ENCODE measurements at regions not wholly inside any gene's neighbourhood (a gene's known extent, or its start where the extent isn't known, plus 50 kb on each side); places are given as distances from the start of the nearest gene placed in this dataset.

- TF ChIP-seq, protein P1, sequence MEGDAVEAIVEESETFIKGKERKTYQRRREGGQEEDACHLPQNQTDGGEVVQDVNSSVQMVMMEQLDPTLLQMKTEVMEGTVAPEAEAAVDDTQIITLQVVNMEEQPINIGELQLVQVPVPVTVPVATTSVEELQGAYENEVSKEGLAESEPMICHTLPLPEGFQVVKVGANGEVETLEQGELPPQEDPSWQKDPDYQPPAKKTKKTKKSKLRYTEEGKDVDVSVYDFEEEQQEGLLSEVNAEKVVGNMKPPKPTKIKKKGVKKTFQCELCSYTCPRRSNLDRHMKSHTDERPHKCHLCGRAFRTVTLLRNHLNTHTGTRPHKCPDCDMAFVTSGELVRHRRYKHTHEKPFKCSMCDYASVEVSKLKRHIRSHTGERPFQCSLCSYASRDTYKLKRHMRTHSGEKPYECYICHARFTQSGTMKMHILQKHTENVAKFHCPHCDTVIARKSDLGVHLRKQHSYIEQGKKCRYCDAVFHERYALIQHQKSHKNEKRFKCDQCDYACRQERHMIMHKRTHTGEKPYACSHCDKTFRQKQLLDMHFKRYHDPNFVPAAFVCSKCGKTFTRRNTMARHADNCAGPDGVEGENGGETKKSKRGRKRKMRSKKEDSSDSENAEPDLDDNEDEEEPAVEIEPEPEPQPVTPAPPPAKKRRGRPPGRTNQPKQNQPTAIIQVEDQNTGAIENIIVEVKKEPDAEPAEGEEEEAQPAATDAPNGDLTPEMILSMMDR (IDR thresholded peaks at IDR 0.05): no peak
- TF ChIP-seq EP300 (IDR thresholded peaks at IDR 0.05) (no peak), POLR2A (IDR thresholded peaks at IDR 0.05; ENCODE audit: low read depth) (no peak), POLR2AphosphoS5 (IDR thresholded peaks at IDR 0.05) (no peak)
- no peak overlapping the region for H3K27ac ChIP-seq (replicated peaks in 1 of 4)
- no peaks in the 10 kb centered on the region for H3K36me3 ChIP-seq
- DNase-seq (ENCODE audit: extremely low spot score): peak; percentile 90
- 57% methylated on average over 4 of the region's 4 CpGs for WGBS
- no peaks in the 10 kb centered on the region for H3K27me3 ChIP-seq
- no peak overlapping the region for H3K4me3 ChIP-seq
- intact Hi-C loops (cut with DNase I): no loop called here
- H3K4me1 ChIP-seq: no peaks in the 10 kb centered on the region
- H3K9me3 ChIP-seq: no peaks in the 10 kb centered on the region
Measured at GRCh38 chr18:72623444-72623843, 79.3 kb upstream of the CBLN2 start.

DNA sequence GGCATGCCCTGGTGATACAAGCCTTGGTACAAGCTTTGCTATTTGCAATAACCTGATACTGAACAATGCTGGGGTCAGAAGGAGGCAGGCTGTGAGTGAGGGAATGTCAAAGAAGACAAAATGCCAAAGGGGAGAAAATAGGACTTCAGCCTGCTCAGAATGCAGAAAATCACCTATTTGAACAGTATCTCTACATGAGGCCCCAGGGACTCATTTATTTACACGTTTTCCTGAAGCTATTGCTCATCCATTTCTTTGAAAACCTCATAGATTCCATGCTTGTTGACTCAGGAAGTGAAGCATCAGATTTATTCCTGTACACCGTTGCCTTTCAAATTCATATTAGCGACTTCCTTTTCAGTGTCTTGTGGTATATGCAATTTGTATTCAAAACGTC, 69.4 kb upstream of the CBLN2 start:
- no peaks in the 10 kb centered on the region for H3K27me3 ChIP-seq
- no peaks in the 10 kb centered on the region for H3K4me1 ChIP-seq
- TF ChIP-seq POLR2AphosphoS5 (IDR thresholded peaks at IDR 0.05) (no peak), EP300 (IDR thresholded peaks at IDR 0.05) (no peak), POLR2A (IDR thresholded peaks at IDR 0.05; ENCODE audit: low read depth) (no peak)
- TF ChIP-seq, protein P1 (IDR thresholded peaks at IDR 0.05): no peak
- no peaks in the 10 kb centered on the region for H3K36me3 ChIP-seq
- no peak for DNase-seq (ENCODE audit: extremely low spot score)
- intact Hi-C loops (cut with DNase I): no loop called here
- WGBS: 24% methylated on average over 4 of the region's 4 CpGs
- H3K4me3 ChIP-seq: no peak overlapping the region
- H3K27ac ChIP-seq (replicated peaks in 1 of 4): no peak overlapping the region
- no peaks in the 10 kb centered on the region for H3K9me3 ChIP-seq

DNA sequence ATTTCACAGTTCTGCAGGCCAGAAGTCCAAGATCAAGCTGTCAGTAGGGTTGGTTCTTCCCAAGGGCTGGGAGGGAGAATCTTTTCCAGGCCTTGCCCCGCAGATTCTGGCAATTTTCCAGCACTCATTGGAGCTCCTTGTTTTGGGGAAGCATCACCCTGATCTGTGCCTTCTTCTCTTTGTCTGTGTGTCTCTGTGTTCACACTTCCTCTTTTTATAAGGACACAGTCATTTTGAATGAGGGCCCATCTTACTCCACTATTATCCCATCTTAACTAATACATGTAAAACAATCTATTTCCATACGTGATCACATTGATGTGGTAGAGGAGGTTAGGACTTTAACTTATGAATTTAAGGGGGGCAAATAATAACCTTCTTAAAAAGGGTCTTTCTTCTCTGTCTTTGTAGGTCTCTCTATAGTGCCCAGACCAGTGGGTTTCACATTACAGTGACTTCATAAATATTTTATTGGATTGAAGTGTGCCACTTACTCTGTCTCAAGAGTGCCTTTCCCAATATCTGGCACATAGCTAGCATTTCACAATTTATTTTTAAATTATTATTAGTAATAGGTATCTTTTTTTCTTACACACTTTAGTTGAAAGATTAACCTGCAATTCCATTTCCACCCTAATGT, 68.9 kb upstream of the CBLN2 start:
- 66% methylated on average over 2 of the region's 2 CpGs for WGBS
- Histone ChIP-seq H3K9me3 (no peaks in the 10 kb centered on the region), H3K4me1 (no peaks in the 10 kb centered on the region), H3K27ac (replicated peaks in 1 of 4) (no peak overlapping the region), H3K4me3 (no peak overlapping the region), H3K27me3 (no peaks in the 10 kb centered on the region), H3K36me3 (no peaks in the 10 kb centered on the region)
- TF ChIP-seq POLR2AphosphoS5 (IDR thresholded peaks at IDR 0.05) (no peak), EP300 (IDR thresholded peaks at IDR 0.05) (no peak), POLR2A (IDR thresholded peaks at IDR 0.05; ENCODE audit: low read depth) (no peak)
- TF ChIP-seq, protein P1 (IDR thresholded peaks at IDR 0.05): no peak
- no peak for DNase-seq (ENCODE audit: extremely low spot score)
- intact Hi-C loops (cut with DNase I): no loop called here

DNA sequence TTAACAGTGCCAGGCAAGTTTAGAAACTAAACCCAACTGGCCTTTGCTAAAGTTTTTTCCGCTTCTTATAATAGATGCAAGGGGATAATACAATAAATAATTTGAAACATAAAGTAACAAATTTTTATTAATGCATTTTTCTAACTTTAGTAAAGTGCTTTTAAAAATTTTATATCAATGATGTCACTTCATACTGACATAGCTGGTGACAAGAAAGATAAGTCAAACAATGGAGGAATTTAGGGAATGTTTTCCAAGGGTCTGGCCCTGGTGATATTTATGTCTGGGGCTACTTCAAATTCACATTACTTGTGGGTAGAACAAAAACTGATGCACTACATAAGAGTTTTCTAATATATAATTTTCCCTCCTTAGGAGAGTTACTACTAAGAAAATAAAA, 61.2 kb upstream of the CBLN2 start:
- no peaks in the 10 kb centered on the region for H3K27me3 ChIP-seq
- no peak overlapping the region for H3K27ac ChIP-seq (replicated peaks in 1 of 4)
- WGBS: 85% methylated on average over 1 of the region's 1 CpG
- no peak for TF ChIP-seq EP300 (IDR thresholded peaks at IDR 0.05)
- H3K4me1 ChIP-seq: no peaks in the 10 kb centered on the region
- H3K9me3 ChIP-seq: no peaks in the 10 kb centered on the region
- no peak for DNase-seq (ENCODE audit: extremely low spot score)
- intact Hi-C loops (cut with DNase I): no loop called here
- H3K36me3 ChIP-seq: no peaks in the 10 kb centered on the region
- no peak overlapping the region for H3K4me3 ChIP-seq

DNA sequence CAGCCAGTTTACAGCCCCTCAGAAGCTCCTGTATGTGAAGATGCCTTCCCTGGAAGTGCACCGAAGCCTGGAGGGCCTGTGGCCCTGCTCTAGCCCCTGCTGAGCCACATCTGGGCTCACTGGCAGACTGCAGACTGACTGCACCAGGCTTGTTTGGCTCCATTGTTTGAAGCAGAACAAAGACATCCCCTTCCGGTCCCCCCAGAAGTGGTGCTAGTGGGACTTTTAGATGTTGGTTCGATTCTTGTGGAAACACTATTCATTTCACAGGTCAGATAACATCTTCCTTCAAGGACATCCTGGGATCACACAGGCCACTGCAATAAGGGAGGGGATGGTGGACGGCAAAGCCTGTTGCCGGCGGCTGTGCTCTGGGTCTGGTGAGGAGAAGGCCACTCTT, 57.8 kb upstream of the CBLN2 start:
- no peaks in the 10 kb centered on the region for H3K36me3 ChIP-seq
- WGBS: 92% methylated on average over 5 of the region's 6 CpGs

More for the DNA sequence above, 57.8 kb upstream of the CBLN2 start:
- DNase-seq (ENCODE audit: extremely low spot score): peak; percentile 88
- intact Hi-C loops (cut with DNase I): no loop called here
- H3K4me1 ChIP-seq: no peaks in the 10 kb centered on the region
- no peak for TF ChIP-seq POLR2A (IDR thresholded peaks at IDR 0.05; ENCODE audit: low read depth)
- TF ChIP-seq, protein P1 (IDR thresholded peaks at IDR 0.05): no peak
- no peaks in the 10 kb centered on the region for H3K27me3 ChIP-seq
- no peak overlapping the region for H3K27ac ChIP-seq (replicated peaks in 1 of 4)
- no peaks in the 10 kb centered on the region for H3K9me3 ChIP-seq
- H3K4me3 ChIP-seq: no peak overlapping the region

Measured in esophagus muscularis mucosa (tissue), 4 donors.